OCI-LY1 (cell line): ENCODE measurements at regions not wholly inside any gene's neighbourhood (a gene's known extent, or its start where the extent isn't known, plus 50 kb on each side); places are given as distances from the start of the nearest gene placed in this dataset.

ENCODE experiments used
- H2AFZ ChIP-seq: fragments of 200-600 bp; sonication (generic), shearing (Covaris generic); 2 replicates; pipeline ENCODE4 v1.6.0; 2014; ENCODE audit warnings: antibody characterized with exemption, mild to moderate bottlenecking, low read length
- H3F3A ChIP-seq: fragments of 200-600 bp; sonication (generic), shearing (Covaris generic); 2 replicates; pipeline ENCODE4 v1.6.0; 2014; ENCODE audit warnings: mild to moderate bottlenecking, antibody characterized with exemption, low read length, moderate library complexity; ENCODE audit not compliant: insufficient read depth
- H3K27ac ChIP-seq: fragments of 200-600 bp; sonication (generic); 2 replicates; pipeline ENCODE4 v1.5.1; 2014; ENCODE audit warnings: low read length, mixed run types, mild to moderate bottlenecking, low read depth; ENCODE audit not compliant: poor library complexity, severe bottlenecking
- H3K27me3 ChIP-seq: fragments of 200-600 bp; sonication (generic); 2 replicates; pipeline ENCODE4 v1.6.0; 2014; ENCODE audit warnings: antibody characterized with exemption, mild to moderate bottlenecking, low read length, moderate library complexity; ENCODE audit not compliant: insufficient read depth
- H3K36me3 ChIP-seq: fragments of 200-600 bp; sonication (generic); 2 replicates; pipeline ENCODE4 v1.6.1; 2014; ENCODE audit warnings: mild to moderate bottlenecking, antibody characterized with exemption, low read length, moderate library complexity, mixed read lengths; ENCODE audit not compliant: insufficient read depth
- H3K4me1 ChIP-seq: fragments of 200-600 bp; sonication (generic); 2 replicates; pipeline ENCODE4 v1.5.1; 2014; ENCODE audit warnings: mild to moderate bottlenecking, low read length, moderate library complexity; ENCODE audit not compliant: insufficient read depth, severe bottlenecking
- H3K4me2 ChIP-seq: fragments of 200-600 bp; sonication (generic), shearing (Covaris generic); 2 replicates; pipeline ENCODE4 v1.6.1; 2014; ENCODE audit warnings: low read length
- H3K4me3 ChIP-seq: fragments of 200-600 bp; sonication (generic); 2 replicates; pipeline ENCODE4 v1.5.1; 2014; ENCODE audit warnings: low read length, low read depth, mild to moderate bottlenecking, mixed read lengths; ENCODE audit not compliant: poor library complexity, severe bottlenecking
- H3K79me2 ChIP-seq: fragments of 200-600 bp; shearing (Covaris generic); 2 replicates; pipeline ENCODE4 v1.6.1; 2016; ENCODE audit warnings: mixed run types, low read length, mixed read lengths; ENCODE audit not compliant: insufficient read depth
- H3K9ac ChIP-seq: fragments of 200-600 bp; sonication (generic), shearing (Covaris generic); 2 replicates; pipeline ENCODE4 v1.6.1; 2014; ENCODE audit warnings: mild to moderate bottlenecking, low read length, mixed read lengths
- H3K9me2 ChIP-seq: fragments of 200-600 bp; sonication (generic), shearing (Covaris generic); 2 replicates; pipeline ENCODE4 v1.6.1; 2014; ENCODE audit warnings: low read depth, mild to moderate bottlenecking, low read length, mixed read lengths
- H3K9me3 ChIP-seq: fragments of 200-600 bp; shearing (Covaris generic); 2 replicates; pipeline ENCODE4 v1.6.1; 2014; ENCODE audit warnings: low read length, mixed read lengths
- H4K20me1 ChIP-seq: fragments of 200-600 bp; sonication (generic), shearing (Covaris generic); 2 replicates; pipeline ENCODE4 v1.6.0; 2016; ENCODE audit warnings: mild to moderate bottlenecking, low read length; ENCODE audit not compliant: insufficient read depth
- EZH2 ChIP-seq: fragments of 200-600 bp; sonication (generic), shearing (Covaris generic); IDR thresholded peaks from 2 replicates; pipeline ENCODE4 v1.8.0; 2017; ENCODE audit warnings: borderline replicate concordance, mixed run types, mild to moderate bottlenecking, antibody characterized with exemption, low read length, moderate library complexity, mixed read lengths
- TF ChIP-seq, protein P1 (sequence below): fragments of 200-600 bp; sonication (generic), shearing (Covaris generic); IDR thresholded peaks from 2 replicates; pipeline ENCODE4 v1.5.1; 2017; ENCODE audit warnings: mild to moderate bottlenecking, antibody characterized with exemption, low read length, moderate library complexity, mixed read lengths

DNA sequence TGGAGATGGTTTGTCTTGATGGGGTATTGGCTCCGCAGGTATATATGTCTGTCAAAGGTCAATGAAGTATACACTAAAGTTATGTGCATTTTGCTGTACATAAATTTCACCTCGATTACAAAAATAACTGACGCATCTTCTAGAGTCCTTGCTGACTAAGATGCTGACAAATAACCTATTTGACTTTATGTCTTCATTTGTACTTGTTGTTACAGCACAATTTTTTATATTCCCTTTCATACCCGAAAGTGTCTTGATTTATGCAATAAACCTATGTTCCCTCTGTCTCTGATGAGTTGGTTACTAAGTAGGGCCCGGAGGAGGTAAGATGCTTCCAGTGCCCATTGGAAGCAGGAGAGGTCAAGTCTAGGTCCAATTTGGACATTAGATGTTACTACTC, 93.5 kb downstream of the COPS8 start:
- Histone ChIP-seq H4K20me1 (no peaks in the 10 kb centered on the region), H3K27me3 (0 out of 2 replicates have a peak, but pooled peaks cover 5% of the 10 kb centered on the region), H3K79me2 (no peaks in the 10 kb centered on the region), H2AFZ (no peak overlapping the region), H3K9me2 (no peaks in the 10 kb centered on the region), H3K4me3 (no peak overlapping the region), H3F3A (no peaks in the 10 kb centered on the region), H3K4me1 (no peaks in the 10 kb centered on the region), H3K27ac (no peak overlapping the region), H3K9me3 (no peaks in the 10 kb centered on the region), H3K9ac (no peak overlapping the region), H3K36me3 (no peaks in the 10 kb centered on the region), H3K4me2 (no peak overlapping the region)
- TF ChIP-seq, protein P1, sequence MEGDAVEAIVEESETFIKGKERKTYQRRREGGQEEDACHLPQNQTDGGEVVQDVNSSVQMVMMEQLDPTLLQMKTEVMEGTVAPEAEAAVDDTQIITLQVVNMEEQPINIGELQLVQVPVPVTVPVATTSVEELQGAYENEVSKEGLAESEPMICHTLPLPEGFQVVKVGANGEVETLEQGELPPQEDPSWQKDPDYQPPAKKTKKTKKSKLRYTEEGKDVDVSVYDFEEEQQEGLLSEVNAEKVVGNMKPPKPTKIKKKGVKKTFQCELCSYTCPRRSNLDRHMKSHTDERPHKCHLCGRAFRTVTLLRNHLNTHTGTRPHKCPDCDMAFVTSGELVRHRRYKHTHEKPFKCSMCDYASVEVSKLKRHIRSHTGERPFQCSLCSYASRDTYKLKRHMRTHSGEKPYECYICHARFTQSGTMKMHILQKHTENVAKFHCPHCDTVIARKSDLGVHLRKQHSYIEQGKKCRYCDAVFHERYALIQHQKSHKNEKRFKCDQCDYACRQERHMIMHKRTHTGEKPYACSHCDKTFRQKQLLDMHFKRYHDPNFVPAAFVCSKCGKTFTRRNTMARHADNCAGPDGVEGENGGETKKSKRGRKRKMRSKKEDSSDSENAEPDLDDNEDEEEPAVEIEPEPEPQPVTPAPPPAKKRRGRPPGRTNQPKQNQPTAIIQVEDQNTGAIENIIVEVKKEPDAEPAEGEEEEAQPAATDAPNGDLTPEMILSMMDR, result no peak
- no peak for TF ChIP-seq EZH2

DNA sequence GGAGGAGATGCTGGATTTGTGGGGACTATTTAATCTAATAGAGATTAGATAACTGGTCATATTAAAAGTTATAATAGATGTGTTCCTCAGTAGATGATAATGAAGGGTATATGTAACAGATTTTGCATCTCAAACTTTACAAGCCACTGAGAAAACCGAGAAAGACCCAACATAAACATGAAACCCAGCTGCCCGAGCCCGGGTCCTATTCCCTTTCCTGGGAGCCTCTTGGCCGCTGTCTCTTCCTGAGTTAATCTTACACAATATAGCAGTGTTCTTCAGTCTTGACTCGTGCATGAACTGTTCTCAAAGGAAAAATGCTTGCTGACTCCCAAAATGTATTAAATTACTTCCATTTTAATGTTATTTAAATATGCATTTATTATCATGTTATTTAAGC, 94.5 kb downstream of the COPS8 start:
- no peaks in the 10 kb centered on the region for H3K79me2 ChIP-seq
- 0 out of 2 replicates have a peak, but pooled peaks cover 5% of the 10 kb centered on the region for H3K27me3 ChIP-seq
- no peaks in the 10 kb centered on the region for H3F3A ChIP-seq
- H3K27ac ChIP-seq, result no peak overlapping the region
- no peak overlapping the region for H2AFZ ChIP-seq
- no peaks in the 10 kb centered on the region for H4K20me1 ChIP-seq
- no peak overlapping the region for H3K9ac ChIP-seq
- no peaks in the 10 kb centered on the region for H3K36me3 ChIP-seq
- no peaks in the 10 kb centered on the region for H3K4me1 ChIP-seq
- no peaks in the 10 kb centered on the region for H3K9me3 ChIP-seq
- no peak overlapping the region for H3K4me3 ChIP-seq
- H3K4me2 ChIP-seq, result no peak overlapping the region
- no peak for TF ChIP-seq EZH2
- H3K9me2 ChIP-seq, result no peaks in the 10 kb centered on the region

DNA sequence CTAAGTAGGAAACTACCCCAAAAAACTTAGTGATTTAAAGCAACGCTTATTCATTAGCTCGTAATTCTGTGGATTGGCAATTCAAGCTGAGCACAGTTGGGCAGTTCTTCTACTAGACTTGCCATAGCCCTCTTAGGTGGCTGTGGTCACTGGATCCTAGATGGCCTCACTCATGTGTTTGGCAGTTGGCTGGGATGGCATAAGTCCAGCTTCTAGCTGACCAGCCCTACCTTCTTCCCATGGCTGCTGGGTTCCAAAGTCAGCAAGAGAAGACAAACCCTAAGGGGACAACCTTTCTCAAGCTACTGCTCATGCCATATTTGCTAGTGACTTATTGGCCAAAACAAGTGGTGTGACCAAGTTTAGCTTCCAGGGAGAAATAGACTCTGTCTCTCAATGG, 95.3 kb downstream of the COPS8 start:
- Histone ChIP-seq H4K20me1 (no peaks in the 10 kb centered on the region), H3K4me1 (no peaks in the 10 kb centered on the region), H2AFZ (no peak overlapping the region), H3F3A (no peaks in the 10 kb centered on the region), H3K4me3 (no peak overlapping the region), H3K27ac (no peak overlapping the region), H3K79me2 (no peaks in the 10 kb centered on the region), H3K36me3 (no peaks in the 10 kb centered on the region), H3K9me3 (no peaks in the 10 kb centered on the region), H3K4me2 (no peak overlapping the region), H3K27me3 (0 out of 2 replicates have a peak, but pooled peaks cover 5% of the 10 kb centered on the region), H3K9ac (no peak overlapping the region), H3K9me2 (no peaks in the 10 kb centered on the region)
- TF ChIP-seq, protein P1, result no peak
- TF ChIP-seq EZH2, result no peak

DNA sequence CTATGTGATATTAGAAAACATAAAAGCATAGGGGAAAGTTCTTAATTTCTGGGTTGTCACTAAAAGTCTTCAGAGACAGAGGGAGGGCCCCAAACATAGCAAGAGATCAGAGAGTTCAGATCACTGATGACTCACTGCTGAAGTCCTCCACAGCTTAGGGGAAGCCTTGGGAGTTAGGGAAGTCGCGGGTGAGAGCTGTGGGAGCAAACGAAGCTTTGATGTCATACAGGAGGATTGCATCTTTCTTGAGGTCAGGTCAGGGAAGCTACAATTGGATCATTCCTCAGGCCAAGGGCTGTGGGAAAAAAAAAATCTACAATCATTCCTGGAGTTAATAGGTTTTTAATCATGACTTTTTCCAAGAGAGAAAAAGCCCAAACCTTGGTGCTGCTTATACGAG, 96.2 kb downstream of the COPS8 start:
- Histone ChIP-seq H3K4me3 (no peak overlapping the region), H3K36me3 (no peaks in the 10 kb centered on the region), H3K4me2 (no peak overlapping the region), H3K79me2 (no peaks in the 10 kb centered on the region), H3K27ac (no peak overlapping the region), H3K27me3 (0 out of 2 replicates have a peak, but pooled peaks cover 5% of the 10 kb centered on the region), H3F3A (no peaks in the 10 kb centered on the region), H3K9me2 (no peaks in the 10 kb centered on the region), H3K4me1 (no peaks in the 10 kb centered on the region), H2AFZ (no peak overlapping the region), H3K9ac (no peak overlapping the region), H3K9me3 (no peaks in the 10 kb centered on the region), H4K20me1 (no peaks in the 10 kb centered on the region)
- TF ChIP-seq, protein P1, result no peak
- no peak for TF ChIP-seq EZH2
